GM23338 (cell line): ENCODE measurements at regions not wholly inside any gene's neighbourhood (a gene's known extent, or its start where the extent isn't known, plus 50 kb on each side); places are given as distances from the start of the nearest gene placed in this dataset.

Source experiments
- CTCF ChIP-seq, 2 experiments: fragments of 200-600 bp in 1 of 2; sonication (generic) in 1 of 2; conservative IDR thresholded peaks; 2 replicates each; pipeline versions ENCODE4 v1.5.1 to v1.6.1; 2016 to 2017; ENCODE audit warnings: antibody characterized with exemption in 2 of 2, low read depth in 2 of 2, mild to moderate bottlenecking in 2 of 2, moderate library complexity in 1 of 2
- EZH2phosphoT487 ChIP-seq: fragments of 200-600 bp; sonication (generic); IDR thresholded peaks from one replicate; pipeline ENCODE4 v1.8.1; 2018; ENCODE audit warnings: antibody characterized with exemption; ENCODE audit not compliant: unreplicated experiment
- TF ChIP-seq, protein P1 (sequence below): IDR thresholded peaks from one replicate; pipeline ENCODE4 v1.6.1; 2018; ENCODE audit warnings: antibody characterized with exemption; ENCODE audit not compliant: unreplicated experiment

GRCh38 chr10:52424341-52424740 is 110.3 kb downstream of the DKK1 start:
- no peak for TF ChIP-seq CTCF (conservative IDR thresholded peaks at IDR 0.05; ENCODE audit: low read depth in 2 of 2)
- TF ChIP-seq EZH2phosphoT487, result no peak
- TF ChIP-seq, protein P1, sequence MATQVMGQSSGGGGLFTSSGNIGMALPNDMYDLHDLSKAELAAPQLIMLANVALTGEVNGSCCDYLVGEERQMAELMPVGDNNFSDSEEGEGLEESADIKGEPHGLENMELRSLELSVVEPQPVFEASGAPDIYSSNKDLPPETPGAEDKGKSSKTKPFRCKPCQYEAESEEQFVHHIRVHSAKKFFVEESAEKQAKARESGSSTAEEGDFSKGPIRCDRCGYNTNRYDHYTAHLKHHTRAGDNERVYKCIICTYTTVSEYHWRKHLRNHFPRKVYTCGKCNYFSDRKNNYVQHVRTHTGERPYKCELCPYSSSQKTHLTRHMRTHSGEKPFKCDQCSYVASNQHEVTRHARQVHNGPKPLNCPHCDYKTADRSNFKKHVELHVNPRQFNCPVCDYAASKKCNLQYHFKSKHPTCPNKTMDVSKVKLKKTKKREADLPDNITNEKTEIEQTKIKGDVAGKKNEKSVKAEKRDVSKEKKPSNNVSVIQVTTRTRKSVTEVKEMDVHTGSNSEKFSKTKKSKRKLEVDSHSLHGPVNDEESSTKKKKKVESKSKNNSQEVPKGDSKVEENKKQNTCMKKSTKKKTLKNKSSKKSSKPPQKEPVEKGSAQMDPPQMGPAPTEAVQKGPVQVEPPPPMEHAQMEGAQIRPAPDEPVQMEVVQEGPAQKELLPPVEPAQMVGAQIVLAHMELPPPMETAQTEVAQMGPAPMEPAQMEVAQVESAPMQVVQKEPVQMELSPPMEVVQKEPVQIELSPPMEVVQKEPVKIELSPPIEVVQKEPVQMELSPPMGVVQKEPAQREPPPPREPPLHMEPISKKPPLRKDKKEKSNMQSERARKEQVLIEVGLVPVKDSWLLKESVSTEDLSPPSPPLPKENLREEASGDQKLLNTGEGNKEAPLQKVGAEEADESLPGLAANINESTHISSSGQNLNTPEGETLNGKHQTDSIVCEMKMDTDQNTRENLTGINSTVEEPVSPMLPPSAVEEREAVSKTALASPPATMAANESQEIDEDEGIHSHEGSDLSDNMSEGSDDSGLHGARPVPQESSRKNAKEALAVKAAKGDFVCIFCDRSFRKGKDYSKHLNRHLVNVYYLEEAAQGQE, result no peak
